ENCODE measurements at regions not wholly inside any gene's neighbourhood (a gene's known extent, or its start where the extent isn't known, plus 50 kb on each side); places are given as distances from the start of the nearest gene placed in this dataset.

DNA sequence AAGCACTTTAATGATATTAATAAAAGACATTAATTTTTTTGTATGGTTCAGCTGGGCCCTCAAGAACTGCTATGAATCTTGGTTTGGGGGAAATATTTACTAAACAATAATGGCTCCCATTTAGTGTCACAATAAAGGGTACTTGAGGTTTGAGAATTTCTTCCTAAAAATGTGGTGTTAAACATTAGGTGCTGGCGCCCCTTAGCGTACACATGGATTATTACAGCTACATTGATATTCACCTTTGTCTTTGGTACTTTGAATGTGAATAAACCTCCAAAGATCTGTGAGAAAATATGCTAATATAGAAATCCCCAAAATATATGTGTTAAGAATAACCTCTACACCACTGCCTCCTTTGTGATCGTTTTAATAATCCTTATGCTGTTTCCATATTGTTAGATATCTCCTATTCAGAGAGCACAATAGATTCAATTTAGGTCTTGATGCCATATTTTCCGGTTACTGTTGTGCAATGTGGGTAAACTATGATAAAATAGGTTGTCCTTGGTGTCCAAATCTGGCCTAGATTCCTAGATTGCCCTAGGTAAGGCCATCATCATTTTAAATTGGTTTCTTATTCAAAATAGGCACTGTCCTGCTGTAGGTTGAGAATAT lies 161.8 kb upstream of the CACNA2D1 start:
- Histone ChIP-seq H3K9me3 (ENCODE audit: control insufficient read depth in 4 of 4, low read length in 3 of 4) (no peaks in the 10 kb centered on the region), H3K4me1 (ENCODE audit: control insufficient read depth in 4 of 4, insufficient read depth in 4 of 4, low read length in 3 of 4) (no peaks in the 10 kb centered on the region), H3K36me3 (ENCODE audit: control insufficient read depth in 4 of 4, insufficient read depth in 3 of 4, low read depth in 1 of 4, low read length in 3 of 4) (no peaks in the 10 kb centered on the region), H3K27ac (ENCODE audit: low read depth in 1 of 2, low read length in 2 of 2) (no peak overlapping the region), H3K9ac (ENCODE audit: low read depth in 1 of 2, low read length in 2 of 2) (no peak overlapping the region), H3K27me3 (ENCODE audit: control insufficient read depth in 4 of 4, insufficient read depth in 4 of 4, low read length in 3 of 4) (no peaks in the 10 kb centered on the region), H3K4me3 (ENCODE audit: low read depth in 1 of 3, low read length in 3 of 3) (no peak overlapping the region)
- no peak for TF ChIP-seq RXRA (IDR thresholded peaks at IDR 0.05)
- TF ChIP-seq FOXA2 (IDR thresholded peaks at IDR 0.05): no peak
- TF ChIP-seq JUND (IDR thresholded peaks at IDR 0.05): no peak
- no peak for TF ChIP-seq HNF4A (conservative IDR thresholded peaks at IDR 0.05)
- no peak for TF ChIP-seq GABPA (IDR thresholded peaks at IDR 0.05 in 1 of 2, conservative IDR thresholded peaks at IDR 0.05 in 1 of 2)
- TF ChIP-seq EGR1 (IDR thresholded peaks at IDR 0.05; ENCODE audit: low read depth in 2 of 2): no peak
- peak; percentile 34 for TF ChIP-seq CTCF (IDR thresholded peaks at IDR 0.05; ENCODE audit: low read depth, low read length, missing input control)
- no peak for TF ChIP-seq YY1 (IDR thresholded peaks at IDR 0.05)
- no peak for TF ChIP-seq TAF1 (conservative IDR thresholded peaks at IDR 0.05)
- TF ChIP-seq NR2F2 (IDR thresholded peaks at IDR 0.05): no peak
- TF ChIP-seq SP1 (IDR thresholded peaks at IDR 0.05): no peak
- peak; percentile 62 to 72 for TF ChIP-seq RAD21 (IDR thresholded peaks at IDR 0.05)
- TF ChIP-seq HNF4G (IDR thresholded peaks at IDR 0.05): no peak
- no peak for TF ChIP-seq ATF3 (IDR thresholded peaks at IDR 0.05)
- TF ChIP-seq FOXA1 (IDR thresholded peaks at IDR 0.05): no peak
- TF ChIP-seq, protein P1, sequence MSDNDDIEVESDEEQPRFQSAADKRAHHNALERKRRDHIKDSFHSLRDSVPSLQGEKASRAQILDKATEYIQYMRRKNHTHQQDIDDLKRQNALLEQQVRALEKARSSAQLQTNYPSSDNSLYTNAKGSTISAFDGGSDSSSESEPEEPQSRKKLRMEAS (IDR thresholded peaks at IDR 0.05): no peak
- TF ChIP-seq, protein P2, sequence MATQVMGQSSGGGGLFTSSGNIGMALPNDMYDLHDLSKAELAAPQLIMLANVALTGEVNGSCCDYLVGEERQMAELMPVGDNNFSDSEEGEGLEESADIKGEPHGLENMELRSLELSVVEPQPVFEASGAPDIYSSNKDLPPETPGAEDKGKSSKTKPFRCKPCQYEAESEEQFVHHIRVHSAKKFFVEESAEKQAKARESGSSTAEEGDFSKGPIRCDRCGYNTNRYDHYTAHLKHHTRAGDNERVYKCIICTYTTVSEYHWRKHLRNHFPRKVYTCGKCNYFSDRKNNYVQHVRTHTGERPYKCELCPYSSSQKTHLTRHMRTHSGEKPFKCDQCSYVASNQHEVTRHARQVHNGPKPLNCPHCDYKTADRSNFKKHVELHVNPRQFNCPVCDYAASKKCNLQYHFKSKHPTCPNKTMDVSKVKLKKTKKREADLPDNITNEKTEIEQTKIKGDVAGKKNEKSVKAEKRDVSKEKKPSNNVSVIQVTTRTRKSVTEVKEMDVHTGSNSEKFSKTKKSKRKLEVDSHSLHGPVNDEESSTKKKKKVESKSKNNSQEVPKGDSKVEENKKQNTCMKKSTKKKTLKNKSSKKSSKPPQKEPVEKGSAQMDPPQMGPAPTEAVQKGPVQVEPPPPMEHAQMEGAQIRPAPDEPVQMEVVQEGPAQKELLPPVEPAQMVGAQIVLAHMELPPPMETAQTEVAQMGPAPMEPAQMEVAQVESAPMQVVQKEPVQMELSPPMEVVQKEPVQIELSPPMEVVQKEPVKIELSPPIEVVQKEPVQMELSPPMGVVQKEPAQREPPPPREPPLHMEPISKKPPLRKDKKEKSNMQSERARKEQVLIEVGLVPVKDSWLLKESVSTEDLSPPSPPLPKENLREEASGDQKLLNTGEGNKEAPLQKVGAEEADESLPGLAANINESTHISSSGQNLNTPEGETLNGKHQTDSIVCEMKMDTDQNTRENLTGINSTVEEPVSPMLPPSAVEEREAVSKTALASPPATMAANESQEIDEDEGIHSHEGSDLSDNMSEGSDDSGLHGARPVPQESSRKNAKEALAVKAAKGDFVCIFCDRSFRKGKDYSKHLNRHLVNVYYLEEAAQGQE (IDR thresholded peaks at IDR 0.05): no peak
- WGBS: 9% methylated on average over 4 of the region's 4 CpGs
- DNase-seq (ENCODE audit: low spot score): no peak

DNA sequence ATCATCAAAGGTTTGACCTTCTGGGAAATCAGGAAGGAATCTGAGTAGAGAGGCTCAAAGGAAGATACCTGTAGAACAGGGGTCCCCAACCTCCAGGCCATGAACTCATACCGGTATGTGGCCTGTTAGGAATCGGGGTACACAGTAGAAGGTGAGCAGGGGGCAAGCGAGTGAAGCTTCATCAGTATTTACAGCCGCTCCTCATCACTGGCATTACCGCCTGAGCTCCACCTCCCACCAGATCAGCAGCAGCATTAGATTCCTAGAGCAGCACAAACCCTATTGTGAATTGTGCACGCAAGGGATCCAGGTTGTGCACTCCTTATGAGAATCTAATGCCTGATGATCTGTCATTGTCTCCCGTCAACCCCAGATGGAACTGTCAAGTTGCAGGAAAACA lies 158.5 kb upstream of the CACNA2D1 start:
- H3K27me3 ChIP-seq (ENCODE audit: control insufficient read depth in 4 of 4, insufficient read depth in 4 of 4, low read length in 3 of 4): no peaks in the 10 kb centered on the region
- whole genome bisulfite sequencing: 93% methylated on average over 7 of the region's 7 CpGs
- H3K4me1 ChIP-seq (ENCODE audit: control insufficient read depth in 4 of 4, insufficient read depth in 4 of 4, low read length in 3 of 4): peaks cover 0 to 1% (median 0%) of the 10 kb centered on the region in 4 donors
- no peaks in the 10 kb centered on the region for H3K9me3 ChIP-seq (ENCODE audit: control insufficient read depth in 4 of 4, low read length in 3 of 4)
- no peak overlapping the region for H3K9ac ChIP-seq (ENCODE audit: low read depth in 1 of 2, low read length in 2 of 2)
- DNase-seq (ENCODE audit: low spot score): no peak
- H3K4me3 ChIP-seq (ENCODE audit: low read depth in 1 of 3, low read length in 3 of 3): no peak overlapping the region
- H3K36me3 ChIP-seq (ENCODE audit: control insufficient read depth in 4 of 4, insufficient read depth in 3 of 4, low read depth in 1 of 4, low read length in 3 of 4): no peaks in the 10 kb centered on the region
- H3K27ac ChIP-seq (ENCODE audit: low read depth in 1 of 2, low read length in 2 of 2): no peak overlapping the region
- no peak for TF ChIP-seq JUND (IDR thresholded peaks at IDR 0.05)
- no peak for TF ChIP-seq ATF3 (IDR thresholded peaks at IDR 0.05)
- TF ChIP-seq FOXA2 (IDR thresholded peaks at IDR 0.05): no peak
- TF ChIP-seq GABPA (IDR thresholded peaks at IDR 0.05 in 1 of 2, conservative IDR thresholded peaks at IDR 0.05 in 1 of 2): no peak
- TF ChIP-seq, protein P2 (IDR thresholded peaks at IDR 0.05): no peak
- TF ChIP-seq, protein P3, sequence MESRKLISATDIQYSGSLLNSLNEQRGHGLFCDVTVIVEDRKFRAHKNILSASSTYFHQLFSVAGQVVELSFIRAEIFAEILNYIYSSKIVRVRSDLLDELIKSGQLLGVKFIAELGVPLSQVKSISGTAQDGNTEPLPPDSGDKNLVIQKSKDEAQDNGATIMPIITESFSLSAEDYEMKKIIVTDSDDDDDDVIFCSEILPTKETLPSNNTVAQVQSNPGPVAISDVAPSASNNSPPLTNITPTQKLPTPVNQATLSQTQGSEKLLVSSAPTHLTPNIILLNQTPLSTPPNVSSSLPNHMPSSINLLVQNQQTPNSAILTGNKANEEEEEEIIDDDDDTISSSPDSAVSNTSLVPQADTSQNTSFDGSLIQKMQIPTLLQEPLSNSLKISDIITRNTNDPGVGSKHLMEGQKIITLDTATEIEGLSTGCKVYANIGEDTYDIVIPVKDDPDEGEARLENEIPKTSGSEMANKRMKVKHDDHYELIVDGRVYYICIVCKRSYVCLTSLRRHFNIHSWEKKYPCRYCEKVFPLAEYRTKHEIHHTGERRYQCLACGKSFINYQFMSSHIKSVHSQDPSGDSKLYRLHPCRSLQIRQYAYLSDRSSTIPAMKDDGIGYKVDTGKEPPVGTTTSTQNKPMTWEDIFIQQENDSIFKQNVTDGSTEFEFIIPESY (IDR thresholded peaks at IDR 0.05): no peak
- TF ChIP-seq HNF4A (conservative IDR thresholded peaks at IDR 0.05): no peak
